Endothelial cell (in vitro differentiated cells): ENCODE measurements at regions not wholly inside any gene's neighbourhood (a gene's known extent, or its start where the extent isn't known, plus 50 kb on each side); places are given as distances from the start of the nearest gene placed in this dataset.

Source experiments
- DNase-seq: peaks from one replicate; pipeline ENCODE4 v3.0.0; 2021; ENCODE audit warnings: low spot score
- H3K27ac Mint-ChIP-seq: one replicate; pipeline ENCODE4 v1.8.0; 2021; ENCODE audit warnings: mixed read lengths, inconsistent platforms; ENCODE audit not compliant: unreplicated experiment
- H3K27me3 Mint-ChIP-seq: one replicate; pipeline ENCODE4 v1.8.0; 2021; ENCODE audit warnings: mild to moderate bottlenecking, moderate library complexity, mixed read lengths, inconsistent platforms; ENCODE audit not compliant: unreplicated experiment
- H3K36me3 Mint-ChIP-seq: one replicate; pipeline ENCODE4 v1.8.0; 2021; ENCODE audit warnings: mild to moderate bottlenecking, low read depth, mixed read lengths, inconsistent platforms; ENCODE audit not compliant: unreplicated experiment
- H3K4me1 Mint-ChIP-seq: one replicate; pipeline ENCODE4 v1.8.0; 2021; ENCODE audit warnings: mild to moderate bottlenecking, mixed read lengths, inconsistent platforms; ENCODE audit not compliant: unreplicated experiment
- H3K4me3 Mint-ChIP-seq: one replicate; pipeline ENCODE4 v1.8.0; 2021; ENCODE audit warnings: mild to moderate bottlenecking, mixed read lengths, inconsistent platforms; ENCODE audit not compliant: unreplicated experiment
- H3K9me3 Mint-ChIP-seq: one replicate; pipeline ENCODE4 v1.8.0; 2021; ENCODE audit warnings: mixed read lengths, inconsistent platforms; ENCODE audit not compliant: unreplicated experiment
- TF ChIP-seq, protein P1 (sequence below): fragments of 200-600 bp; sonication (generic); IDR thresholded peaks from one replicate; pipeline ENCODE4 v1.5.0; 2021; ENCODE audit warnings: antibody characterized with exemption; ENCODE audit not compliant: unreplicated experiment

DNA sequence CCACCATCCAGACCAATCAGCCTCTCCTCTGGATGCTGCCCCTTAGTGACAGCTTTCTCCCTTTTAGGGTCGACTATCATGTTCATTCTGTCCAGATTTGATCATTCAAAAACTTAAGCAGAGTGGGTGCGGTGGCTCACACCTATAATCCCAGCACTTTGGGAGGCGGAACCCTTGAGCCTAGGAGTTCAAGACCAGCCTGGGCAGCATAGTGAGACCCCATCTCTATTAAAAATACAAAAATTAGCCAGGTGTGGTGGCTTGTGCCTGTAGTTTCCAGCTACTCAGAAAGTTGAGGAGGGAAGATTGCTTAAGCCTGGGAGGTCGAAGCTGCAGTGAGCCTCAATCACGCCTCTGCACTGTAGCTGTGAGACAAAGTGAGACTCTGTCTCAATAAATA lies 68.3 kb upstream of the ZCCHC2 start:
- H3K9me3 Mint-ChIP-seq = no peaks in the 10 kb centered on the region
- no peak overlapping the region for H3K4me3 Mint-ChIP-seq
- no peak for DNase-seq
- H3K36me3 Mint-ChIP-seq = no peaks in the 10 kb centered on the region
- no peak overlapping the region for H3K27ac Mint-ChIP-seq
- H3K27me3 Mint-ChIP-seq = peaks cover 1% of the 10 kb centered on the region
- peaks cover 25% of the 10 kb centered on the region for H3K4me1 Mint-ChIP-seq
- TF ChIP-seq, protein P1, sequence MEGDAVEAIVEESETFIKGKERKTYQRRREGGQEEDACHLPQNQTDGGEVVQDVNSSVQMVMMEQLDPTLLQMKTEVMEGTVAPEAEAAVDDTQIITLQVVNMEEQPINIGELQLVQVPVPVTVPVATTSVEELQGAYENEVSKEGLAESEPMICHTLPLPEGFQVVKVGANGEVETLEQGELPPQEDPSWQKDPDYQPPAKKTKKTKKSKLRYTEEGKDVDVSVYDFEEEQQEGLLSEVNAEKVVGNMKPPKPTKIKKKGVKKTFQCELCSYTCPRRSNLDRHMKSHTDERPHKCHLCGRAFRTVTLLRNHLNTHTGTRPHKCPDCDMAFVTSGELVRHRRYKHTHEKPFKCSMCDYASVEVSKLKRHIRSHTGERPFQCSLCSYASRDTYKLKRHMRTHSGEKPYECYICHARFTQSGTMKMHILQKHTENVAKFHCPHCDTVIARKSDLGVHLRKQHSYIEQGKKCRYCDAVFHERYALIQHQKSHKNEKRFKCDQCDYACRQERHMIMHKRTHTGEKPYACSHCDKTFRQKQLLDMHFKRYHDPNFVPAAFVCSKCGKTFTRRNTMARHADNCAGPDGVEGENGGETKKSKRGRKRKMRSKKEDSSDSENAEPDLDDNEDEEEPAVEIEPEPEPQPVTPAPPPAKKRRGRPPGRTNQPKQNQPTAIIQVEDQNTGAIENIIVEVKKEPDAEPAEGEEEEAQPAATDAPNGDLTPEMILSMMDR = no peak

DNA sequence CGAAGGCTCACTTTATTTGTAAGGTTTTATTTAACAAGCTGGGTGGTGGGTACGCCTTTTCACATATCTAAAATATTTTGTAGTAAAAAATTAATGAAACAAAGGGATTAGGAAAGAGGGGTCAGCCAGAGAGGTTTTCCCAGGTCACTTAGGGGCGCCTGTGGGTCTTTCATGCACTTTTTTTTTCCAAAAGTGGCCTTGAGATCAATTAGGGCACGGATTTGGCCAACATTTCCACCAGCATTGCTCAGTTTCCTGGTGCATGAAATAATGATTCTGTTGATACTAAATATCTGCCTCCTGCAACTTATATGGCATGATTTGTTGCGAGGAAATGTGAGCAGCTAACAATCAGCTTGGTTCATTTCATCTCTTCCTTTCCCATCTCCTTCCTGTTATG lies 67.6 kb upstream of the ZCCHC2 start:
- H3K4me1 Mint-ChIP-seq = peaks cover 20% of the 10 kb centered on the region
- H3K9me3 Mint-ChIP-seq = no peaks in the 10 kb centered on the region
- no peak overlapping the region for H3K4me3 Mint-ChIP-seq
- no peak overlapping the region for H3K27ac Mint-ChIP-seq
- TF ChIP-seq, protein P1 = no peak
- no peaks in the 10 kb centered on the region for H3K36me3 Mint-ChIP-seq
- H3K27me3 Mint-ChIP-seq = peaks cover 1% of the 10 kb centered on the region
- DNase-seq = no peak

DNA sequence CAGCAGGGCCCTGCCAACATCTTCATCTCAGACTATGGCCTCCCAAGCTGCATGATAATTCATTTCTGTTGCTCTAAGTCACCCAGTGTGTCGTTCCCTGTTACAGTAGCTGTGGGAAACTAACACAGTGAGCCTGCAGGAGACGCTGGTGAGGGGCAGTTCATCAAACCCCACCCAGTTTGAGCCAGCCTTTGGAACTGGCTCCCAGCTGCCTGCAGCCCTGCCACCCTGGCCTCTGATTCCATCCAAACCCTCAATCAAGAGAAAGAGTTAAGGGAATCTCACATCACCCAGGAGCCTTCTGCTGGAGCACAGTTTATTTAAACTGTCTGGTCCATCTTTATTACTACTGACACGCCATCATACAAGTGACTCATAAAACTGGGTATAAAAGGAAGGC lies 64.9 kb upstream of the ZCCHC2 start:
- Mint-ChIP-seq H3K9me3 (no peaks in the 10 kb centered on the region), H3K4me3 (no peak overlapping the region), H3K4me1 (peaks cover 6% of the 10 kb centered on the region), H3K36me3 (no peaks in the 10 kb centered on the region), H3K27me3 (no peaks in the 10 kb centered on the region), H3K27ac (no peak overlapping the region)
- TF ChIP-seq, protein P1 = no peak
- no peak for DNase-seq

DNA sequence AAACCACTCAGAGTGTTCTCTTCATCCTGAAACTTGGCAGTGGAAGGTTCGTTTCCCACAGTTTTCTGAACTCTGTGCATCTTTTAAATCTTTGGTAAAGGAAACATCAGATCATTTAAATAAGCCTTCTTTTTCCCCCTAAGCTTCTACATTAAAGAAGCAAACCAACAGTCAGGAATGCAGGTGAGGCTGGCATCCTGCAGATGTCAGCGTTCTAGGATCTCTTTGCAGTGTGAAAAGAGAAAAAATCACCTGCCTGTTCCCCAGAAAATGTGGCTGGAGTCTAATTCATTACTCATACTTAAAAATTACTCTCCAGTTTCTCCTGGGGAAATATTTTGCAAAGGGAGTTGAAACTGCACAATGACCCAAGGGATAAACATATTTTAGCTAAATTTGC lies 64.5 kb upstream of the ZCCHC2 start:
- Mint-ChIP-seq H3K4me3 (no peak overlapping the region), H3K27ac (no peak overlapping the region), H3K9me3 (no peaks in the 10 kb centered on the region), H3K4me1 (peaks cover 6% of the 10 kb centered on the region), H3K36me3 (no peaks in the 10 kb centered on the region), H3K27me3 (no peaks in the 10 kb centered on the region)
- TF ChIP-seq, protein P1 = no peak
- DNase-seq = no peak

DNA sequence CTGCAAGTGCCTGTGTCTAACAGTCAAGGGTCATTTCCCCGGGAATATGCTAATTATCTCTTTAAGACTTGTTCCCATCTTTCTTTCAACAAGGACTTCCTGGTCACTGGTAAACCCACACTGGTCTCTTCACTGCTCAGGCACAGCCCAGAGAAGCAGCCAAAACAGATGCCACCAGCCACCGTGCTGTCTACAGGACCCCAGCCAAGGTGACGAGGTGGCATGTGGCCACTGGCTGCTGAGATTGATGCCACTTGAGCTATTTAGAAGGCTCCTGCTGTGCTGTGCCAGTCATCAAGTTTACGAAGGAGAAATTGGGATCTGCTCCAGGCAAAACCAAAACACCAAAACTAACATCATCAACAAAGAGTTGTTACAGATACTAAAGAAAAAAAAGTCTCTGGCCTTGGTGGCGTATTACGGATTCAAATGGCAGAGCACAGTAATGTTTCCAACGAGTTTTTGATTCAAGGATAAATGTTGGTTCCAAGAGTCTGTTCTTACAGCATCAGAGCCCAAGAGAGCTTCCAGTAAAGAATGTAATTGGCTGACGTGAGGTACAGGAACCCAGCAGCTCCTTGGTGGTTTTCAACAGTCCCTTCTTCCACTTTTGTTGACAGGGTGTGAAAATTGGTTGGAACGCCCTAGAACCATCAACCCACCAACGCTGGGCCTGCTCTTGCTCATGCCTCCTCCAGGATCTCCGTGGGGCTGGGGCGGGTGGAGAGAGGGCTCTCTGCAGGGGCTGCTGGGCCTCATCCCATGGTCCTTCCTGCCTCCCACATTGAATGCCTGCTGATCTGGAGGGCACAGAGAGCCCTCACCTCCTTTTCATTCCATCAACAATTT lies 63.7 kb upstream of the ZCCHC2 start:
- no peaks in the 10 kb centered on the region for H3K36me3 Mint-ChIP-seq
- peaks cover 6% of the 10 kb centered on the region for H3K4me1 Mint-ChIP-seq
- no peaks in the 10 kb centered on the region for H3K9me3 Mint-ChIP-seq
- TF ChIP-seq, protein P1 = no peak
- no peak overlapping the region for H3K4me3 Mint-ChIP-seq
- no peaks in the 10 kb centered on the region for H3K27me3 Mint-ChIP-seq
- DNase-seq = no peak
- H3K27ac Mint-ChIP-seq = no peak overlapping the region
